Mesothelial cell of epicardium (in vitro differentiated cells): ENCODE measurements at regions not wholly inside any gene's neighbourhood (a gene's known extent, or its start where the extent isn't known, plus 50 kb on each side); places are given as distances from the start of the nearest gene placed in this dataset.
"Not testable (repeated sequence)": the region's sequence is repeated elsewhere in the genome, so short reads cannot be mapped to it uniquely, and the experiment has no call there.

Experiments used
- DNase-seq, 2 experiments: peaks; one replicate each; pipeline ENCODE4 v3.0.0; 2021; ENCODE audit warnings: low spot score in 2 of 2; ENCODE audit not compliant: unreplicated experiment in 2 of 2
- H3K27ac Mint-ChIP-seq: 2 replicates; pipeline ENCODE4 v1.8.0; 2021; ENCODE audit warnings: mixed read lengths
- H3K27me3 Mint-ChIP-seq: 2 replicates; pipeline ENCODE4 v1.8.0; 2021; ENCODE audit warnings: low read depth, mixed read lengths
- H3K36me3 Mint-ChIP-seq: 2 replicates; pipeline ENCODE4 v1.8.0; 2021; ENCODE audit warnings: mixed read lengths
- H3K4me1 Mint-ChIP-seq: 2 replicates; pipeline ENCODE4 v1.8.0; 2021; ENCODE audit warnings: mixed read lengths
- H3K4me3 Mint-ChIP-seq: 2 replicates; pipeline ENCODE4 v1.8.0; 2021; ENCODE audit warnings: mild to moderate bottlenecking, moderate library complexity, mixed read lengths
- H3K9me3 Mint-ChIP-seq: 2 replicates; pipeline ENCODE4 v1.8.0; 2021; ENCODE audit warnings: mixed read lengths
- TF ChIP-seq, protein P1 (sequence below): fragments of 200-600 bp; sonication (generic); IDR thresholded peaks from one replicate; pipeline ENCODE4 v1.5.0; 2021; ENCODE audit warnings: antibody characterized with exemption; ENCODE audit not compliant: unreplicated experiment

DNA sequence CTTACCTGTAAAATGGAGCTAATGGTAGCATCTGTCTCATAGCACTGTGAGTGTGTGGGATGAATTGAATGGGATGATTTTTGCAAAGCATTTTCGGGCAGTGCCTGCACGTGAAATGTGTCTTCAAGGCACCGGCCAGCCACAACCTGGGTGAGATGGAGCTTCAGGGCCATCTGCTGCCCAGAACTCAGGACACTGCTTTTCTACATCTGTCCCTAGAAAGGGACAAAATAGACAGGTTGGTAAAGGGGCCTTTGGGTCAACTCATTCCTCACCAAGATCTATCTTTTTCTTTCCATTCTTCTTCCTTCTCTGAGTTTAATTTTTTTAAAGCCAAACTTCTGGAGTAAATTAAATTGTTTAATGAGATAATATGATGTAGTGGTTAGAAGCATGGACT is 106.5 kb downstream of the UTP18 start:
- no peak for DNase-seq
- Mint-ChIP-seq H3K4me1 (no peaks in the 10 kb centered on the region), H3K9me3 (no peaks in the 10 kb centered on the region), H3K27me3 (peaks cover 51% of the 10 kb centered on the region), H3K36me3 (no peaks in the 10 kb centered on the region), H3K27ac (no peak overlapping the region), H3K4me3 (no peak overlapping the region)
- TF ChIP-seq, protein P1, sequence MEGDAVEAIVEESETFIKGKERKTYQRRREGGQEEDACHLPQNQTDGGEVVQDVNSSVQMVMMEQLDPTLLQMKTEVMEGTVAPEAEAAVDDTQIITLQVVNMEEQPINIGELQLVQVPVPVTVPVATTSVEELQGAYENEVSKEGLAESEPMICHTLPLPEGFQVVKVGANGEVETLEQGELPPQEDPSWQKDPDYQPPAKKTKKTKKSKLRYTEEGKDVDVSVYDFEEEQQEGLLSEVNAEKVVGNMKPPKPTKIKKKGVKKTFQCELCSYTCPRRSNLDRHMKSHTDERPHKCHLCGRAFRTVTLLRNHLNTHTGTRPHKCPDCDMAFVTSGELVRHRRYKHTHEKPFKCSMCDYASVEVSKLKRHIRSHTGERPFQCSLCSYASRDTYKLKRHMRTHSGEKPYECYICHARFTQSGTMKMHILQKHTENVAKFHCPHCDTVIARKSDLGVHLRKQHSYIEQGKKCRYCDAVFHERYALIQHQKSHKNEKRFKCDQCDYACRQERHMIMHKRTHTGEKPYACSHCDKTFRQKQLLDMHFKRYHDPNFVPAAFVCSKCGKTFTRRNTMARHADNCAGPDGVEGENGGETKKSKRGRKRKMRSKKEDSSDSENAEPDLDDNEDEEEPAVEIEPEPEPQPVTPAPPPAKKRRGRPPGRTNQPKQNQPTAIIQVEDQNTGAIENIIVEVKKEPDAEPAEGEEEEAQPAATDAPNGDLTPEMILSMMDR = no peak

DNA sequence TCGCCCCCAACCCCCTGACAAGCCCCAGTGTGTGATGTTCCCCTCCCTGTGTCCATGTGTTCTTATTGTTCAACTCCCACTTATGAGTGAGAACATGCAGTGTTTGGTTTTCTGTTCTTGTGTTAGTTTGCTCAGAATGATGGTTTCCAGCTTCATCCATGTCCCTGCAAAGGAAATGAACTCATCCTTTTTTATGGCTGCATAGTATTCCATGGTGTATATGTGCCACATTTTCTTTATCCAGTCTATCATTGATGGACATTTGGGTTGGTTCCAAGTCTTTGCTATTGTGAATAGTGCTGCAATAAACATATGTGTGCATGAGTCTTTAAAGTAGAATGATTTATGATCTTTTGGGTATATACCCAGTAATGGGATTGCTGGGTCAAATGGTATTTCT is 107.5 kb downstream of the UTP18 start:
- H3K27me3 Mint-ChIP-seq = peaks cover 51% of the 10 kb centered on the region
- H3K36me3 Mint-ChIP-seq, DNase-seq, H3K4me3 Mint-ChIP-seq, H3K4me1 Mint-ChIP-seq, H3K9me3 Mint-ChIP-seq, H3K27ac Mint-ChIP-seq: not testable (repeated sequence)

DNA sequence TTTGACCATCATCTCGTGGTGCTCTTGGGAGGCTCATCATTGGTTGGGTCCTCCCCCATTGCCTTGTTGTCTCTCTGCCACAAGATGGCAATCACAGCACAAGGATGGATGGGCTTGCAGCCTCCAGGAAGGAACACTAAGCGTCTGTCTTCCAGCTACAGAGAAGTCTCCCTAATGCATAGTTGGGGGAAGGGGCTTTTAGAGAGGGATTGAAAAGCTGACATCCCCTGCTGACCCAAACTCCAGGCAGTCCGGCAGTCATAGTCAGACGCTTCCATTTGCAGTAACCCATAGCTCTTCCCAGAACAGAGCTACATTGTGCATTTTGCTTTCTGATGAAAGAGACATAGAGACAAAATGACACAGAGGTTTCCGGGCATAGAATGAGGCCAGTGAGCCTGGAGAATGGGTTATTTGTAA is 111.4 kb downstream of the UTP18 start:
- Mint-ChIP-seq H3K4me1 (no peaks in the 10 kb centered on the region), H3K27ac (no peak overlapping the region), H3K36me3 (no peaks in the 10 kb centered on the region), H3K4me3 (no peak overlapping the region), H3K27me3 (peaks cover 37% of the 10 kb centered on the region), H3K9me3 (no peaks in the 10 kb centered on the region)
- DNase-seq = peak in 1 of 2 experiments; percentile 47
- TF ChIP-seq, protein P1 = no peak

DNA sequence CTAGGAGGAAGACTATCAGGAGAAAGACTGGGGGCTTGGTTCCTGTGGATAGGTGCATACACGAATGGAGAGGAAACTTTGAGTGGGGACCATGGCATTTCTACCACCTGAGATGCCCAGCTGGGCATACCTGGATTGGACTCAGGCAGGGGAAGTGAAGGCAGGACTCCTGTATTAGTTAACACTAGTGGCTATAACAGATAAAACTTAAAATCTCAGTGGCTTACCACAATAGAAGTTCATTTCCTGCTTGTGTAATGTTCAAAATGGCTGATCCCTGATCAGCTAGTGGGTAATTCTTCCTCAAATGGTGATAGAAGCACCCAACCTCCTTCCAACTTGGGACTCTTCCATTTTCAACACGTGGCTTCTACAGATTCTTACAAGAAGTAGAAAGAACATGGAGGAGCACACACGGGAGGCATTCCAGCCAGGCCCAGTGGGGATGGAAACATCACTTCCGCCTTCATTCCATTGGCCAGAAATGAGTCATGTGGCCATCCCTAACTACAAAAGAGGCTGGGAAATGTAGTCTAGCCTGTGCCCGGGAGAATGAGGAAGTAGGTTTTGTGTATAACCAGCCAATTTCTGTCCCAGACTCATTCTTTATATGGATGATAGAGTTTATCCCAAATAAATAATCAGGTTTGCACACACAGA is 112.1 kb downstream of the UTP18 start:
- Mint-ChIP-seq H3K9me3 (no peaks in the 10 kb centered on the region), H3K36me3 (no peaks in the 10 kb centered on the region), H3K27ac (no peak overlapping the region), H3K27me3 (peaks cover 35% of the 10 kb centered on the region), H3K4me3 (no peak overlapping the region), H3K4me1 (no peaks in the 10 kb centered on the region)
- TF ChIP-seq, protein P1 = no peak
- DNase-seq = no peak

DNA sequence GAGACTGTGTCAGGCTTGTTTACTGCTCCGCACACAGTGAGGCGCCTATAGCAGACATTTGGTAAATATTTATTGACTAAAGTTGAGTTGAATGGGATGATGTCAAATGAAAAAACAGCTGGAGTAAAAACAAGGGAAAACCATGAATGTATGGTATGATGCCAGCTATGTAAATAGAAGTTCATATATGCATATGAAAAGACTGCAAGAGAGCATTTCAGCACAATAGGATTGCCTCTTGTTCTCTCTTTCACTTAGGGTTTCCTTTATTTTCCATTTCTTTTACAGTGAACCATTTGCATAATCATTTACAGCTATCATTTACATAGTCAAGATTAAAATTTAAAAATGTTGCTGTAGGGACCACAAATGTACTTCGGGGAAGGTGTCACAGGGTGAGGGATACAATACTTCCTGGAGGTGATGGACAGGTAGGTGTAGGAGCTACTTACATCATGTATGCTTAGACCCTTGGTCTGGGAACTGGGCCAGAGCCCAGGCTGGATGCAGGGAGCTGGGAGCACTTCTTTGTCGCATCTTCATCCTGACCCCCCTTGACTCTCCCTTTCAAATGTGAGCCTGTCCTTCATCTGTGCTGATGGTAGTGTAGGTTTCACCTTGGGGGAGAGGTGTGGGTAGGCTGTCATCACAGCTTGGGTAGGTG is 113.3 kb downstream of the UTP18 start:
- Mint-ChIP-seq H3K9me3 (no peaks in the 10 kb centered on the region), H3K27me3 (peaks cover 31% of the 10 kb centered on the region), H3K4me1 (no peaks in the 10 kb centered on the region), H3K27ac (no peak overlapping the region), H3K4me3 (no peak overlapping the region), H3K36me3 (no peaks in the 10 kb centered on the region)
- DNase-seq = no peak
- TF ChIP-seq, protein P1 = no peak

DNA sequence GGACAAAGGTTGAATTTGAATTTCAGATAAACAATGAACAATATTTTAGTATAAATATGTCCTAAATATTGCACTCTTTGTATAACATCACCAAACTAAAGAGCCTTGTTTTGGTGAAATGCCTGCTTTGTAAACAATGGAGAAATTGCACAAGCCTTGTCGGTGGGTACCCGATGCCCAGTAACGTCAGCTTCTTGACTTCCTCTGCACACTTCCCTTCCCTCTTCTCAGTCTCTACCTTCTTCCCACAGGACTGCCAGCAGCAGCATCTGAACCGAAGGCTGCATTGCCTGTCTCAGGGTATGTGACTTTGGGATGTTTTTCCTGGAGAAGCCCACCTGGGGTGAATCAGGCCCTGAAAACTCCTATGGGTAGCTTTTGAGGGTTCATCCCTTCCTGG is 113.9 kb downstream of the UTP18 start:
- no peak overlapping the region for H3K4me3 Mint-ChIP-seq
- no peak overlapping the region for H3K27ac Mint-ChIP-seq
- no peaks in the 10 kb centered on the region for H3K4me1 Mint-ChIP-seq
- no peaks in the 10 kb centered on the region for H3K36me3 Mint-ChIP-seq
- DNase-seq = no peak
- no peaks in the 10 kb centered on the region for H3K9me3 Mint-ChIP-seq
- peaks cover 29% of the 10 kb centered on the region for H3K27me3 Mint-ChIP-seq
- TF ChIP-seq, protein P1 = no peak
